GM10266 (cell line): ENCODE measurements at regions not wholly inside any gene's neighbourhood (a gene's known extent, or its start where the extent isn't known, plus 50 kb on each side); places are given as distances from the start of the nearest gene placed in this dataset.

Source experiments
- DNase-seq: peaks from one replicate; pipeline ENCODE4 v3.0.0; 2012; ENCODE audit errors: extremely low spot score
- CTCF ChIP-seq: IDR thresholded peaks from 2 replicates; pipeline ENCODE4 v1.5.1; 2012; ENCODE audit warnings: mild to moderate bottlenecking, low read depth; ENCODE audit not compliant: control insufficient read depth, insufficient read depth; ENCODE audit errors: missing control alignments

- TF ChIP-seq CTCF: no peak
- no peak for DNase-seq
Measured at GRCh38 chr4:103895876-103896465, 176.2 kb upstream of the TACR3 start.

- no peak for DNase-seq
- TF ChIP-seq CTCF: no peak
Measured at GRCh38 chr4:103892586-103892985, 172.8 kb upstream of the TACR3 start.

- DNase-seq: no peak
- TF ChIP-seq CTCF: no peak
Measured at GRCh38 chr4:103887191-103887590, 167.4 kb upstream of the TACR3 start.

GRCh38 chr4:103885152-103885551, 165.4 kb upstream of the TACR3 start:
- TF ChIP-seq CTCF: no peak
- DNase-seq: no peak

GRCh38 chr4:103867311-103867710, 147.5 kb upstream of the TACR3 start:
- DNase-seq: no peak
- TF ChIP-seq CTCF: no peak

GRCh38 chr4:103853627-103854026, 133.8 kb upstream of the TACR3 start:
- no peak for DNase-seq
- TF ChIP-seq CTCF: no peak

- no peak for DNase-seq
- no peak for TF ChIP-seq CTCF
Measured at GRCh38 chr4:103853146-103853545, 133.4 kb upstream of the TACR3 start.
